ENCODE measurements at regions not wholly inside any gene's neighbourhood (a gene's known extent, or its start where the extent isn't known, plus 50 kb on each side); places are given as distances from the start of the nearest gene placed in this dataset.
"Not testable (repeated sequence)": the region's sequence is repeated elsewhere in the genome, so short reads cannot be mapped to it uniquely, and the experiment has no call there.

- Histone ChIP-seq H3K9me3 (ENCODE audit: insufficient read depth, low read depth, low read length) (no peaks in the 10 kb centered on the region), H3K36me3 (ENCODE audit: insufficient read depth, low read depth, low read length) (no peaks in the 10 kb centered on the region), H3K4me3 (ENCODE audit: low read length) (no peak overlapping the region), H3K27me3 (ENCODE audit: insufficient read depth, low read length) (no peaks in the 10 kb centered on the region), H3K9ac (ENCODE audit: low read depth, low read length) (no peak overlapping the region), H3K27ac (ENCODE audit: low read length) (no peak overlapping the region), H3K4me1 (ENCODE audit: insufficient read depth, low read length) (no peaks in the 10 kb centered on the region; the same call in 1 of the 2 replicates)
These were observed 147.4 kb downstream of the SMIM20 start for GRCh38 chr4:26061248-26061986.

- H3K4me1 ChIP-seq (ENCODE audit: insufficient read depth, low read length) = no peaks in the 10 kb centered on the region; the same call in 1 of the 2 replicates
- H3K27me3 ChIP-seq (ENCODE audit: insufficient read depth, low read length) = no peaks in the 10 kb centered on the region
- no peak overlapping the region for H3K4me3 ChIP-seq (ENCODE audit: low read length)
- no peak overlapping the region for H3K9ac ChIP-seq (ENCODE audit: low read depth, low read length)
- H3K36me3 ChIP-seq (ENCODE audit: insufficient read depth, low read depth, low read length) = no peaks in the 10 kb centered on the region
- no peak overlapping the region for H3K27ac ChIP-seq (ENCODE audit: low read length)
- H3K9me3 ChIP-seq (ENCODE audit: insufficient read depth, low read depth, low read length) = no peaks in the 10 kb centered on the region
These were observed 148.2 kb downstream of the SMIM20 start for GRCh38 chr4:26062215-26062614.

DNA sequence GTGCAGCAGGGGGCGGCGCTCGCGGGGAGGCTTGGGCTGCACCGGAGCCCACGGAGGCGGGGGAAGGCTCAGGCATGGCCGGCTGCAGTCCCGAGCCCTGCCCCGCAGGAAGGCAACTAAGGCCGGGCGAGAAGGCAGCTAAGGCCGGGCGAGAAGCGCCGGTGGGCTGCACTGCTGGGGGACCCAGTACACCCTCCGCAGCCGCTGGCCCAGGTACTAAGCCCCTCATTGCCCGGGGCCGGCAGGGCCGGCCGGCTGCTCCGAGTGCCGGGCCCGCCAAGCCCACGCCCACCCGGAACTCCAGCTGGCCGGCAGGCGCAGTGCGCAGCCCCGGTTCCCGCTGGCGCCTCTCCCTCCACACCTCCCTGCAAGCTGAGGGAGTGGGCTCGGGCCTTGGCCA is 150.0 kb downstream of the SMIM20 start:
- not testable (repeated sequence) for H3K9me3 ChIP-seq (ENCODE audit: insufficient read depth, low read depth, low read length); H3K4me1 ChIP-seq (ENCODE audit: insufficient read depth, low read length); H3K27me3 ChIP-seq (ENCODE audit: insufficient read depth, low read length); H3K27ac ChIP-seq (ENCODE audit: low read length); H3K4me3 ChIP-seq (ENCODE audit: low read length); H3K36me3 ChIP-seq (ENCODE audit: insufficient read depth, low read depth, low read length); H3K9ac ChIP-seq (ENCODE audit: low read depth, low read length)

- no peaks in the 10 kb centered on the region for H3K27me3 ChIP-seq (ENCODE audit: insufficient read depth, low read length)
- H3K4me1 ChIP-seq (ENCODE audit: insufficient read depth, low read length) = peaks cover 4% of the 10 kb centered on the region; the same call in 1 of the 2 replicates
These were observed 151.8 kb downstream of the SMIM20 start for GRCh38 chr4:26065833-26066232.

GRCh38 chr4:26067035-26067434 is 153.0 kb downstream of the SMIM20 start:
- no peak overlapping the region for H3K27ac ChIP-seq (ENCODE audit: low read length)
- no peaks in the 10 kb centered on the region for H3K27me3 ChIP-seq (ENCODE audit: insufficient read depth, low read length)
- no peaks in the 10 kb centered on the region for H3K36me3 ChIP-seq (ENCODE audit: insufficient read depth, low read depth, low read length)
- no peak overlapping the region for H3K9ac ChIP-seq (ENCODE audit: low read depth, low read length)
- H3K4me3 ChIP-seq (ENCODE audit: low read length) = no peak overlapping the region
- H3K9me3 ChIP-seq (ENCODE audit: insufficient read depth, low read depth, low read length) = no peaks in the 10 kb centered on the region
- H3K4me1 ChIP-seq (ENCODE audit: insufficient read depth, low read length) = peaks cover 4% of the 10 kb centered on the region; the same call in 1 of the 2 replicates

More at GRCh38 chr4:26065833-26066232, 151.8 kb downstream of the SMIM20 start:
- Histone ChIP-seq H3K27ac (ENCODE audit: low read length) (no peak overlapping the region), H3K4me3 (ENCODE audit: low read length) (no peak overlapping the region), H3K9me3 (ENCODE audit: insufficient read depth, low read depth, low read length) (no peaks in the 10 kb centered on the region), H3K36me3 (ENCODE audit: insufficient read depth, low read depth, low read length) (no peaks in the 10 kb centered on the region), H3K9ac (ENCODE audit: low read depth, low read length) (no peak overlapping the region)

DNA sequence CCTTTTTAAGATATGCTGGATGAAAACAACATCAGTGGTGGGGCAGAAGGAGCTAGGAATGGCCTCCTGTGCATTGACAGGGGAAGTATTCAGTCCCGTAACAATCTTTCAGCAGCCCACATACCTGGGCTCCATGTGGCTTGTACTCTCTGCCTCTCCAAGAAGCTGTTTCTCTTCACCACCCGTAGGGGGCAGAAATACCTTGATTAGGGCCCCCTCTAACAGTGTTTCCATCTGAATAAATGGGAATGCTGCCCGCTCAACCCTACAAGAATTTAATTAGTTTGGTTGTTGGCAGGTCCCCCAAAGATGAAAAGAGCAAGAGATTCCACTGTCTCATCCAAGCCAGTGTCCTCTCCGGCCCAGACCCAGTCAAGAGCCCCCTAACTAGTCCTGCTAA is 155.2 kb downstream of the SMIM20 start:
- H3K36me3 ChIP-seq (ENCODE audit: insufficient read depth, low read depth, low read length) = no peaks in the 10 kb centered on the region
- H3K4me1 ChIP-seq (ENCODE audit: insufficient read depth, low read length) = peaks cover 4% of the 10 kb centered on the region; the same call in 1 of the 2 replicates
- H3K27me3 ChIP-seq (ENCODE audit: insufficient read depth, low read length) = no peaks in the 10 kb centered on the region
- H3K27ac ChIP-seq (ENCODE audit: low read length) = peak overlapping the region; percentile 53
- H3K9ac ChIP-seq (ENCODE audit: low read depth, low read length) = no peak overlapping the region
- H3K4me3 ChIP-seq (ENCODE audit: low read length) = no peak overlapping the region
- no peaks in the 10 kb centered on the region for H3K9me3 ChIP-seq (ENCODE audit: insufficient read depth, low read depth, low read length)

- H3K9me3 ChIP-seq (ENCODE audit: insufficient read depth, low read depth, low read length) = 0 out of 2 replicates have a peak, but pooled peaks cover 3% of the 10 kb centered on the region
- no peaks in the 10 kb centered on the region for H3K36me3 ChIP-seq (ENCODE audit: insufficient read depth, low read depth, low read length)
- H3K9ac ChIP-seq (ENCODE audit: low read depth, low read length) = no peak overlapping the region
- H3K27me3 ChIP-seq (ENCODE audit: insufficient read depth, low read length) = no peaks in the 10 kb centered on the region
- H3K4me1 ChIP-seq (ENCODE audit: insufficient read depth, low read length) = peaks cover 4% of the 10 kb centered on the region; the same call in 1 of the 2 replicates
- H3K4me3 ChIP-seq (ENCODE audit: low read length) = no peak overlapping the region
- no peak overlapping the region for H3K27ac ChIP-seq (ENCODE audit: low read length)
These were observed 157.7 kb downstream of the SMIM20 start for GRCh38 chr4:26071688-26072087.

GRCh38 chr4:26073886-26074560 is 160.0 kb downstream of the SMIM20 start:
- H3K4me1 ChIP-seq (ENCODE audit: insufficient read depth, low read length) = peaks cover 4% of the 10 kb centered on the region; the same call in 1 of the 2 replicates
- H3K4me3 ChIP-seq (ENCODE audit: low read length) = no peak overlapping the region
- H3K27ac ChIP-seq (ENCODE audit: low read length) = no peak overlapping the region
- no peaks in the 10 kb centered on the region for H3K27me3 ChIP-seq (ENCODE audit: insufficient read depth, low read length)
- no peak overlapping the region for H3K9ac ChIP-seq (ENCODE audit: low read depth, low read length)
- 0 out of 2 replicates have a peak, but pooled peaks cover 6% of the 10 kb centered on the region for H3K9me3 ChIP-seq (ENCODE audit: insufficient read depth, low read depth, low read length)
- H3K36me3 ChIP-seq (ENCODE audit: insufficient read depth, low read depth, low read length) = no peaks in the 10 kb centered on the region

DNA sequence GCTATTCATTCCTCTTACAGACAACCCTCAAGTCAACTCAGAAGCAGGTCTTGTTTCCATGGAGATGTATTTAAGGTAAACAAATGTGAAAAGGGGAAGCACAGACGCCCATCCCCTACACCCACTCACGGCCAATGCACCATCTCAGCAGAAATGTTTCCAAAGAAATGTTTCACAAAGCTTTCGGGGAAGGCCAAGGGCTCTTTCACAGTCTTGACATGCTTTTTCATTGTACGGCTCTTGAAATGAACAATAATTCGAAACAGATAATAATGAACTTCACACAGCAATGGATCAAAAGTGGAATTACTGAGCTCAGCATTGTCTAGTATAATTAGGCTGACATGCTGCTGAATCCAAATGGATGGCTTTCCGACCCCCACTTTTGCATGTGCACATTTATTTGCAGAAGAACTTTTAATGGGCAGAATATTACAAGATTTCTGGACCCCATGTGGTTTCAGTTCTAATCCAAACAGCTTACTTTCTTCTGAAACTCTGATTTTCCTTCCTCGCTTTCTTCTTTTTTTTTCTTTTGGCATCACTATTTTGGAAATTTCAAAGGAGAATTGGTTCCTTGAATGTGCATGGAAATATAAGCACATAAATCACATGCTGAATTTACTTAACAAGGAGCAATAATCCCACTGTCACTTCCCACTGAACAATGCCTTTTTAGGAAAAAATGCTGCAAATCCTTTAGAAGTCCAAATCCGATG is 160.9 kb downstream of the SMIM20 start:
- no peaks in the 10 kb centered on the region for H3K4me1 ChIP-seq (ENCODE audit: insufficient read depth, low read length)
- H3K27me3 ChIP-seq (ENCODE audit: insufficient read depth, low read length) = no peaks in the 10 kb centered on the region
- no peak overlapping the region for H3K4me3 ChIP-seq (ENCODE audit: low read length)
- H3K9me3 ChIP-seq (ENCODE audit: insufficient read depth, low read depth, low read length) = 0 out of 2 replicates have a peak, but pooled peaks cover 6% of the 10 kb centered on the region
- H3K9ac ChIP-seq (ENCODE audit: low read depth, low read length) = no peak overlapping the region
- no peaks in the 10 kb centered on the region for H3K36me3 ChIP-seq (ENCODE audit: insufficient read depth, low read depth, low read length)
- H3K27ac ChIP-seq (ENCODE audit: low read length) = no peak overlapping the region

- H3K4me1 ChIP-seq (ENCODE audit: insufficient read depth, low read length) = no peaks in the 10 kb centered on the region
- H3K9ac ChIP-seq (ENCODE audit: low read depth, low read length) = no peak overlapping the region
- H3K4me3 ChIP-seq (ENCODE audit: low read length) = no peak overlapping the region
- no peak overlapping the region for H3K27ac ChIP-seq (ENCODE audit: low read length)
- H3K27me3 ChIP-seq (ENCODE audit: insufficient read depth, low read length) = no peaks in the 10 kb centered on the region
- no peaks in the 10 kb centered on the region for H3K36me3 ChIP-seq (ENCODE audit: insufficient read depth, low read depth, low read length)
- 0 out of 2 replicates have a peak, but pooled peaks cover 6% of the 10 kb centered on the region for H3K9me3 ChIP-seq (ENCODE audit: insufficient read depth, low read depth, low read length)
These were observed 161.6 kb downstream of the SMIM20 start for GRCh38 chr4:26075583-26075982.

DNA sequence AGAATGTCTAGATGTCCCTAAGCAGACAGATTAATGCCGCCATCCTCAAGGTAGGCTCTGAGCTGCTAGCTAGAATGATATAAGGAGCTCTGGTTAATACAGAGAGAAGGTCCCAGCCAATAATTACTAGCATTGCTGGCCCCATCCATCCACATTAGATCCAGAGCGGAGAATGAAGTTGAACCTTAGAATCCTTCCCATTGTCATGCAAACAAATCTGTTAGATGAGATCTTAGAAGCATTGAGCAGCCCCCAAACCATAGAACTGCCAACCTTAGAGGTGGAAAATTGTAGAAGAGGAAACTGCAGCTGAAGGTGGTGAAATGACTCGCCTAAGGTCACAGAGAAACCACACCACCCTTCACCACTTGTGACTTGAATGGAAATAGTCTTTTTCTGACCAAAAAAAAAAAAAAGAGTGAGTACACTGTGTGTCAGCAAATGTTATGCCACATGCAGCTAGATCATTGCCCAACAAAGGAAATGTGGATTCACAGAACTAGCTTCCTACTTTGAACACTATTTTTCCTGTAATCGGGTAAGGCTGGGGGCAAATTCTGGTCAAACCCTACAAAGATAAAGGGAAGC is 162.1 kb downstream of the SMIM20 start:
- H3K9me3 ChIP-seq (ENCODE audit: insufficient read depth, low read depth, low read length) = 0 out of 2 replicates have a peak, but pooled peaks cover 6% of the 10 kb centered on the region
- no peak overlapping the region for H3K9ac ChIP-seq (ENCODE audit: low read depth, low read length)
- no peaks in the 10 kb centered on the region for H3K27me3 ChIP-seq (ENCODE audit: insufficient read depth, low read length)
- no peaks in the 10 kb centered on the region for H3K36me3 ChIP-seq (ENCODE audit: insufficient read depth, low read depth, low read length)
- H3K4me3 ChIP-seq (ENCODE audit: low read length) = no peak overlapping the region
- H3K4me1 ChIP-seq (ENCODE audit: insufficient read depth, low read length) = no peaks in the 10 kb centered on the region
- H3K27ac ChIP-seq (ENCODE audit: low read length) = no peak overlapping the region
